Suppressor macrophage treated with lipopolysaccharide for 1 hour (primary cell): ENCODE measurements at regions not wholly inside any gene's neighbourhood (a gene's known extent, or its start where the extent isn't known, plus 50 kb on each side); places are given as distances from the start of the nearest gene placed in this dataset.
"Not testable (repeated sequence)": the region's sequence is repeated elsewhere in the genome, so short reads cannot be mapped to it uniquely, and the experiment has no call there.

Source experiments
- DNase-seq, 3 donors: peaks; one replicate each; pipeline ENCODE4 v3.0.0-alpha.2; 2020 to 2022

GRCh38 chr13:58660826-58661225 is 1029.3 kb downstream of the PCDH17 start:
- DNase-seq: no peak

- DNase-seq: no peak
Observed at GRCh38 chr13:58666331-58666730, 1034.8 kb downstream of the PCDH17 start.

- DNase-seq: no peak
Observed at GRCh38 chr13:58667096-58667495, 1035.6 kb downstream of the PCDH17 start.

GRCh38 chr13:58680115-58680514 is 1048.6 kb downstream of the PCDH17 start:
- DNase-seq: no peak

- DNase-seq: no peak
Observed at GRCh38 chr13:58682616-58683015, 1051.1 kb downstream of the PCDH17 start.

- DNase-seq: no peak
Observed at GRCh38 chr13:58687148-58687547, 1055.6 kb downstream of the PCDH17 start.

- DNase-seq: no peak
Observed at GRCh38 chr13:58698531-58698930, 1067.0 kb downstream of the PCDH17 start.

- DNase-seq: peak; percentile 10 to 51 (median 38)
Observed at GRCh38 chr13:58704953-58705352, 1073.4 kb downstream of the PCDH17 start.

- peak in 1 of 3 donors; percentile 2 for DNase-seq
Observed at GRCh38 chr13:58706421-58706820, 1074.9 kb downstream of the PCDH17 start.

- no peak for DNase-seq
Observed at GRCh38 chr13:58712191-58712590, 1080.6 kb downstream of the PCDH17 start.

- not testable (repeated sequence) for DNase-seq
Observed at GRCh38 chr13:58714016-58714415, 1082.5 kb downstream of the PCDH17 start.

GRCh38 chr13:58721273-58721672 is 1089.7 kb downstream of the PCDH17 start:
- DNase-seq: no peak

GRCh38 chr13:58728126-58728525 is 1096.6 kb downstream of the PCDH17 start:
- DNase-seq: no peak

GRCh38 chr13:58729361-58729760 is 1097.8 kb downstream of the PCDH17 start:
- no peak for DNase-seq

GRCh38 chr13:58744686-58745085 is 1113.1 kb downstream of the PCDH17 start:
- no peak for DNase-seq

GRCh38 chr13:58767566-58767965 is 1136.0 kb downstream of the PCDH17 start:
- no peak for DNase-seq

- DNase-seq: no peak
Observed at GRCh38 chr13:58773280-58773859, 1141.8 kb downstream of the PCDH17 start.

GRCh38 chr13:58782736-58783135 is 1151.2 kb downstream of the PCDH17 start:
- DNase-seq: no peak

GRCh38 chr13:58792854-58793253 is 1161.3 kb downstream of the PCDH17 start:
- DNase-seq: no peak

- no peak for DNase-seq
Observed at GRCh38 chr13:58795715-58796114, 1164.2 kb downstream of the PCDH17 start.

- no peak for DNase-seq
Observed at GRCh38 chr13:58804832-58805231, 1173.3 kb downstream of the PCDH17 start.

GRCh38 chr13:58806401-58806800 is 1174.9 kb downstream of the PCDH17 start:
- no peak for DNase-seq

- DNase-seq: no peak
Observed at GRCh38 chr13:58823701-58824100, 1192.2 kb downstream of the PCDH17 start.

GRCh38 chr13:58827904-58828303 is 1196.4 kb downstream of the PCDH17 start:
- DNase-seq: no peak

- DNase-seq: no peak
Observed at GRCh38 chr13:58830841-58831240, 1199.3 kb downstream of the PCDH17 start.

GRCh38 chr13:58838615-58839014 is 1207.1 kb downstream of the PCDH17 start:
- no peak for DNase-seq
